Adrenal gland (tissue), 5 donors: ENCODE measurements at regions not wholly inside any gene's neighbourhood (a gene's known extent, or its start where the extent isn't known, plus 50 kb on each side); places are given as distances from the start of the nearest gene placed in this dataset.

Experiments used
- CTCF ChIP-seq, 6 experiments: fragments of 450-650 bp in 4 of 6; fragments of 200-600 bp in 2 of 6; sonication (generic) in 1 of 6; IDR thresholded peaks; 1 replicate in 5 of 6; 2 replicates in 1 of 6; pipeline versions ENCODE4 v1.5.1 to v1.8.0; 2016 to 2021; ENCODE audit warnings: antibody characterized with exemption in 6 of 6, mild to moderate bottlenecking in 2 of 6, moderate library complexity in 1 of 6
- POLR2A ChIP-seq, 2 donors: fragments of 450-650 bp; IDR thresholded peaks; one replicate each; pipeline ENCODE4 v1.6.1; 2017; ENCODE audit warnings: antibody characterized with exemption in 2 of 2, mild to moderate bottlenecking in 2 of 2, moderate library complexity in 1 of 2
- donor health status: DM: no; HTN: no; CAD: no.

GRCh38 chr16:64426131-64426666 is 695.7 kb downstream of the CDH11 start:
- TF ChIP-seq POLR2A (IDR thresholded peaks at IDR 0.05) (no peak), CTCF (IDR thresholded peaks at IDR 0.05) (no peak)
